ENCODE measurements at regions not wholly inside any gene's neighbourhood (a gene's known extent, or its start where the extent isn't known, plus 50 kb on each side); places are given as distances from the start of the nearest gene placed in this dataset.

- DNase-seq = no peak
Observed at GRCh38 chr18:51739044-51739666, 541.7 kb upstream of the MEX3C start.

GRCh38 chr18:51751901-51752300 lies 554.4 kb upstream of the MEX3C start:
- no peak for DNase-seq

GRCh38 chr18:51753365-51754057 lies 556.0 kb upstream of the MEX3C start:
- DNase-seq = no peak

- no peak for DNase-seq
Observed at GRCh38 chr18:51754566-51754965, 557.1 kb upstream of the MEX3C start.

GRCh38 chr18:51757255-51757924 lies 559.9 kb upstream of the MEX3C start:
- DNase-seq = peak; percentile 7

- DNase-seq = no peak
Observed at GRCh38 chr18:51762373-51762772, 564.9 kb upstream of the MEX3C start.

GRCh38 chr18:51765606-51766360 lies 568.3 kb upstream of the MEX3C start:
- no peak for DNase-seq

GRCh38 chr18:51767293-51767692 lies 569.8 kb upstream of the MEX3C start:
- no peak for DNase-seq

GRCh38 chr18:51778115-51778514 lies 561.9 kb upstream of the DCC start:
- DNase-seq = peak; percentile 55

- no peak for DNase-seq
Observed at GRCh38 chr18:51789871-51790270, 550.1 kb upstream of the DCC start.

- no peak for DNase-seq
Observed at GRCh38 chr18:51801514-51801913, 538.5 kb upstream of the DCC start.

- DNase-seq = peak; percentile 93
Observed at GRCh38 chr18:51802569-51803428, 537.2 kb upstream of the DCC start.

- no peak for DNase-seq
Observed at GRCh38 chr18:51807336-51807735, 532.7 kb upstream of the DCC start.

GRCh38 chr18:51811883-51812282 lies 528.1 kb upstream of the DCC start:
- no peak for DNase-seq

GRCh38 chr18:51813740-51814139 lies 526.3 kb upstream of the DCC start:
- DNase-seq = no peak

- DNase-seq = no peak
Observed at GRCh38 chr18:51821610-51822009, 518.4 kb upstream of the DCC start.

GRCh38 chr18:51824746-51825145 lies 515.3 kb upstream of the DCC start:
- DNase-seq = no peak

GRCh38 chr18:51833850-51834249 lies 506.1 kb upstream of the DCC start:
- DNase-seq = no peak

- no peak for DNase-seq
Observed at GRCh38 chr18:51848702-51849101, 491.3 kb upstream of the DCC start.

GRCh38 chr18:51852681-51853080 lies 487.3 kb upstream of the DCC start:
- no peak for DNase-seq

- DNase-seq = no peak
Observed at GRCh38 chr18:51857989-51858388, 482.0 kb upstream of the DCC start.

- DNase-seq = no peak
Observed at GRCh38 chr18:51861046-51861445, 479.0 kb upstream of the DCC start.
